Ectodermal cell (in vitro differentiated cells): ENCODE measurements at regions not wholly inside any gene's neighbourhood (a gene's known extent, or its start where the extent isn't known, plus 50 kb on each side); places are given as distances from the start of the nearest gene placed in this dataset.
"Not testable (repeated sequence)": the region's sequence is repeated elsewhere in the genome, so short reads cannot be mapped to it uniquely, and the experiment has no call there.

ENCODE experiments used
- H3K27ac ChIP-seq: 2 replicates; pipeline ENCODE4 v1.7.0; 2013; ENCODE audit warnings: mild to moderate bottlenecking, low read depth, low read length; ENCODE audit not compliant: insufficient read depth, poor library complexity, severe bottlenecking
- H3K27me3 ChIP-seq: 2 replicates; pipeline ENCODE4 v1.7.0; 2013; ENCODE audit warnings: mild to moderate bottlenecking, low read length; ENCODE audit not compliant: insufficient read depth, control insufficient read depth, poor library complexity, severe bottlenecking
- H3K36me3 ChIP-seq: one replicate; pipeline ENCODE4 v1.7.0; 2013; ENCODE audit warnings: low read length; ENCODE audit not compliant: control insufficient read depth, insufficient read depth
- H3K4me1 ChIP-seq: one replicate; pipeline ENCODE4 v1.7.0; 2013; ENCODE audit warnings: low read length; ENCODE audit not compliant: control insufficient read depth, insufficient read depth
- H3K4me3 ChIP-seq: 2 replicates; pipeline ENCODE4 v1.7.0; 2013; ENCODE audit warnings: low read depth, low read length, control low read depth; ENCODE audit not compliant: insufficient read depth
- H3K9me3 ChIP-seq: 2 replicates; pipeline ENCODE4 v1.7.0; 2013; ENCODE audit warnings: mild to moderate bottlenecking, low read length, moderate library complexity; ENCODE audit not compliant: control insufficient read depth
- WGBS, 2 experiments: methylation state at CpG; one replicate each; pipeline ENCODE4 v1.1.7; 2013; ENCODE audit warnings: missing lambda C conversion rate in 2 of 2; 5-methylcytosine and 5-hydroxymethylcytosine counted together

- H3K4me3 ChIP-seq, result no peak overlapping the region
- no peaks in the 10 kb centered on the region for H3K36me3 ChIP-seq
- no peaks in the 10 kb centered on the region for H3K9me3 ChIP-seq
- H3K27ac ChIP-seq, result no peak overlapping the region
- no peaks in the 10 kb centered on the region for H3K27me3 ChIP-seq
- no peaks in the 10 kb centered on the region for H3K4me1 ChIP-seq
- 85 to 91% methylated on average over 9 to 10 of the region's 10 CpGs for WGBS, 2 experiments
Observed at GRCh38 chr7:156378806-156379205, 261.8 kb upstream of the RNF32 start.

- H3K4me1 ChIP-seq, result no peaks in the 10 kb centered on the region
- no peaks in the 10 kb centered on the region for H3K27me3 ChIP-seq
- H3K27ac ChIP-seq, result no peak overlapping the region
- 90 to 94% methylated on average over 7 of the region's 7 CpGs for WGBS, 2 experiments
- H3K4me3 ChIP-seq, result no peak overlapping the region
- H3K9me3 ChIP-seq, result no peaks in the 10 kb centered on the region
- H3K36me3 ChIP-seq, result no peaks in the 10 kb centered on the region
Observed at GRCh38 chr7:156376317-156376716, 264.3 kb upstream of the RNF32 start.

GRCh38 chr7:156374335-156374734 is 266.2 kb upstream of the RNF32 start:
- 92 to 98% methylated on average over 4 of the region's 4 CpGs for WGBS, 2 experiments
- H3K4me3 ChIP-seq, result no peak overlapping the region
- H3K4me1 ChIP-seq, result no peaks in the 10 kb centered on the region
- H3K27ac ChIP-seq, result no peak overlapping the region
- no peaks in the 10 kb centered on the region for H3K27me3 ChIP-seq
- no peaks in the 10 kb centered on the region for H3K9me3 ChIP-seq
- no peaks in the 10 kb centered on the region for H3K36me3 ChIP-seq

GRCh38 chr7:156369929-156370328 is 270.6 kb upstream of the RNF32 start:
- not testable (repeated sequence) for H3K36me3 ChIP-seq, H3K4me1 ChIP-seq, H3K27me3 ChIP-seq, H3K4me3 ChIP-seq, H3K27ac ChIP-seq, H3K9me3 ChIP-seq
- 93 to 97% methylated on average over 5 of the region's 6 CpGs for WGBS, 2 experiments

GRCh38 chr7:156368053-156368843 is 272.3 kb upstream of the RNF32 start:
- WGBS, 2 experiments, result 88 to 90% methylated on average over 12 of the region's 12 CpGs
- Histone ChIP-seq H3K9me3 (no peaks in the 10 kb centered on the region), H3K4me1 (no peaks in the 10 kb centered on the region), H3K27me3 (no peaks in the 10 kb centered on the region), H3K4me3 (no peak overlapping the region), H3K27ac (no peak overlapping the region), H3K36me3 (no peaks in the 10 kb centered on the region)

GRCh38 chr7:156363751-156364150 is 276.8 kb upstream of the RNF32 start:
- no peak overlapping the region for H3K4me3 ChIP-seq
- H3K36me3 ChIP-seq, result no peaks in the 10 kb centered on the region
- 95% methylated on average over 5 of the region's 5 CpGs for WGBS, 2 experiments
- H3K27ac ChIP-seq, result no peak overlapping the region
- H3K4me1 ChIP-seq, result no peaks in the 10 kb centered on the region
- H3K27me3 ChIP-seq, result no peaks in the 10 kb centered on the region
- no peaks in the 10 kb centered on the region for H3K9me3 ChIP-seq

- no peak overlapping the region for H3K4me3 ChIP-seq
- no peaks in the 10 kb centered on the region for H3K4me1 ChIP-seq
- 89 to 93% methylated on average over 6 of the region's 6 CpGs for WGBS, 2 experiments
- no peak overlapping the region for H3K27ac ChIP-seq
- H3K9me3 ChIP-seq, result no peaks in the 10 kb centered on the region
- no peaks in the 10 kb centered on the region for H3K27me3 ChIP-seq
- no peaks in the 10 kb centered on the region for H3K36me3 ChIP-seq
Observed at GRCh38 chr7:156360835-156361234, 279.7 kb upstream of the RNF32 start.

- H3K9me3 ChIP-seq, result no peaks in the 10 kb centered on the region
- H3K4me1 ChIP-seq, result no peaks in the 10 kb centered on the region
- H3K4me3 ChIP-seq, result no peak overlapping the region
- no peak overlapping the region for H3K27ac ChIP-seq
- H3K36me3 ChIP-seq, result no peaks in the 10 kb centered on the region
- 87 to 95% methylated on average over 5 of the region's 5 CpGs for WGBS, 2 experiments
- H3K27me3 ChIP-seq, result no peaks in the 10 kb centered on the region
Observed at GRCh38 chr7:156356551-156356950, 284.0 kb upstream of the RNF32 start.

- no peaks in the 10 kb centered on the region for H3K27me3 ChIP-seq
- H3K9me3 ChIP-seq, result no peaks in the 10 kb centered on the region
- H3K36me3 ChIP-seq, result no peaks in the 10 kb centered on the region
- H3K27ac ChIP-seq, result no peak overlapping the region
- WGBS, 2 experiments, result 93 to 95% methylated on average over 7 of the region's 7 CpGs
- no peaks in the 10 kb centered on the region for H3K4me1 ChIP-seq
- H3K4me3 ChIP-seq, result no peak overlapping the region
Observed at GRCh38 chr7:156353352-156353751, 287.2 kb upstream of the RNF32 start.

GRCh38 chr7:156347703-156348248 is 292.8 kb upstream of the RNF32 start:
- H3K9me3 ChIP-seq, H3K4me3 ChIP-seq, H3K4me1 ChIP-seq, H3K36me3 ChIP-seq, H3K27ac ChIP-seq, H3K27me3 ChIP-seq: not testable (repeated sequence)
- WGBS, 2 experiments, result 94% methylated on average over 25 of the region's 25 CpGs
